H1 (cell line): ENCODE measurements at regions not wholly inside any gene's neighbourhood (a gene's known extent, or its start where the extent isn't known, plus 50 kb on each side); places are given as distances from the start of the nearest gene placed in this dataset.

Experiments
- CTCF ChIA-PET: fragments of 300-600 bp; sonication (Branson Sonifier 250); formaldehyde crosslinking; loops from one replicate; lab custom pipeline; 2021; ENCODE audit not compliant: partially characterized antibody; lab: Charles Lee
- POLR2A ChIA-PET: fragments of 300-600 bp; sonication (Branson Sonifier 250); formaldehyde crosslinking; loops from one replicate; lab custom pipeline; 2021; ENCODE audit warnings: inconsistent platforms; ENCODE audit not compliant: partially characterized antibody; lab: Charles Lee
- DNase-seq, 2 experiments: peaks; one replicate each; pipeline versions ENCODE4 v3.0.0 to v3.0.0-alpha.2; 2010 to 2022; ENCODE audit warnings: low spot score in 2 of 2, low read depth in 1 of 2, mixed read lengths in 1 of 2
- FAIRE-seq: peaks from 2 replicates; lab custom pipeline; 2011; peaks lifted over from hg19 to GRCh38; lab: Jason Lieb, UNC
- H2AFZ ChIP-seq: 2 replicates; pipeline ENCODE4 v1.8.1; 2012; ENCODE audit warnings: low read length, inconsistent platforms
- H2AK5ac ChIP-seq: 2 replicates; pipeline ENCODE4 v1.6.1; 2013; ENCODE audit warnings: low read depth, low read length
- H2BK120ac ChIP-seq: replicated peaks from 2 replicates; pipeline ENCODE3; 2013; ENCODE audit warnings: low read depth, low read length, inconsistent platforms
- H2BK12ac ChIP-seq: 2 replicates; pipeline ENCODE4 v1.6.1; 2013; ENCODE audit warnings: low read depth, low read length
- H2BK15ac ChIP-seq: 2 replicates; pipeline ENCODE4 v1.6.1; 2013; ENCODE audit warnings: low read length
- H2BK20ac ChIP-seq: 2 replicates; pipeline ENCODE4 v1.6.1; 2013; ENCODE audit warnings: low read length
- H2BK5ac ChIP-seq: 2 replicates; pipeline ENCODE4 v1.6.1; 2013; ENCODE audit warnings: low read depth, low read length
- H3K14ac ChIP-seq: 2 replicates; pipeline ENCODE4 v1.6.1; 2013; ENCODE audit warnings: inconsistent platforms; ENCODE audit not compliant: insufficient read length
- H3K18ac ChIP-seq: 2 replicates; pipeline ENCODE4 v1.6.1; 2013; ENCODE audit warnings: low read length; ENCODE audit errors: extremely low read depth
- H3K23ac ChIP-seq: 2 replicates; pipeline ENCODE4 v1.6.1; 2013; ENCODE audit warnings: inconsistent platforms; ENCODE audit not compliant: insufficient read length
- H3K23me2 ChIP-seq: 2 replicates; pipeline ENCODE4 v1.6.1; 2013; ENCODE audit warnings: low read depth, low read length
- H3K27ac ChIP-seq: 2 replicates; pipeline ENCODE4 v1.6.1; 2011; ENCODE audit warnings: low read depth, low read length, inconsistent platforms
- H3K27me3 ChIP-seq, 4 experiments: replicated peaks in 1 of 4; 1 replicate in 1 of 4; 2 replicates in 3 of 4; pipeline versions ENCODE4 v1.6.1 to v1.8.1; 2011 to 2013; ENCODE audit warnings: low read length in 3 of 4, mild to moderate bottlenecking in 3 of 4, inconsistent platforms in 2 of 4, mixed read lengths in 2 of 4, moderate library complexity in 1 of 4; ENCODE audit not compliant: control insufficient read depth in 3 of 4, insufficient read depth in 3 of 4; ENCODE audit errors: extremely low read depth in 1 of 4
- H3K36me3 ChIP-seq, 4 experiments: 2 replicates each; pipeline versions ENCODE4 v1.6.1 to v1.8.1; 2011 to 2013; ENCODE audit warnings: mild to moderate bottlenecking in 4 of 4, low read length in 3 of 4, moderate library complexity in 2 of 4, control low read depth in 1 of 4, inconsistent platforms in 1 of 4; ENCODE audit not compliant: insufficient read depth in 4 of 4, control insufficient read depth in 2 of 4
- H3K4ac ChIP-seq: replicated peaks from 2 replicates; pipeline ENCODE3; 2013; ENCODE audit warnings: low read length, low read depth, mixed read lengths, inconsistent platforms; ENCODE audit not compliant: insufficient read length
- H3K4me1 ChIP-seq, 4 experiments: replicated peaks in 1 of 4; 1 replicate in 1 of 4; 2 replicates in 3 of 4; pipeline versions ENCODE4 v1.6.1 to v1.8.1; 2011 to 2013; ENCODE audit warnings: low read length in 3 of 4, inconsistent platforms in 2 of 4, mixed read lengths in 1 of 4; ENCODE audit not compliant: insufficient read depth in 4 of 4, control insufficient read depth in 3 of 4
- H3K4me2 ChIP-seq, 2 experiments: 2 replicates each; pipeline versions ENCODE4 v1.6.1 to v1.8.1; 2011 to 2013; ENCODE audit warnings: low read depth in 2 of 2, low read length in 2 of 2, control low read depth in 1 of 2, inconsistent platforms in 1 of 2, mild to moderate bottlenecking in 1 of 2; ENCODE audit not compliant: insufficient read depth in 1 of 2
- H3K4me3 ChIP-seq, 4 experiments: fragments of 200-600, 300-600 bp in 1 of 4; sonication (generic), shearing (Covaris generic), sonication (Bioruptor Twin) in 1 of 4; 2 replicates each; pipeline versions ENCODE4 v1.5.1 to v1.8.1; 2011 to 2016; ENCODE audit warnings: low read length in 4 of 4, low read depth in 3 of 4, control low read depth in 2 of 4, inconsistent platforms in 2 of 4, mild to moderate bottlenecking in 2 of 4, mixed read lengths in 1 of 4, moderate library complexity in 1 of 4; ENCODE audit not compliant: insufficient read depth in 2 of 4; ENCODE audit errors: extremely low read depth in 1 of 4
- H3K56ac ChIP-seq: replicated peaks from 2 replicates; pipeline ENCODE3; 2013; ENCODE audit warnings: low read depth, mild to moderate bottlenecking, mixed read lengths, low read length, inconsistent platforms; ENCODE audit not compliant: insufficient read length
- H3K79me1 ChIP-seq: 2 replicates; pipeline ENCODE4 v1.6.1; 2013; ENCODE audit warnings: low read depth, low read length, control low read depth
- H3K79me2 ChIP-seq, 2 experiments: 2 replicates each; pipeline versions ENCODE4 v1.6.1 to v1.8.1; 2012 to 2013; ENCODE audit warnings: low read length in 2 of 2, mild to moderate bottlenecking in 2 of 2, inconsistent platforms in 1 of 2; ENCODE audit not compliant: insufficient read depth in 2 of 2, control insufficient read depth in 1 of 2
- H3K9ac ChIP-seq, 4 experiments: replicated peaks in 1 of 4; 1 replicate in 1 of 4; 2 replicates in 3 of 4; pipeline versions ENCODE4 v1.6.1 to v1.8.1; 2011 to 2013; ENCODE audit warnings: low read depth in 3 of 4, low read length in 3 of 4, control low read depth in 2 of 4, mild to moderate bottlenecking in 2 of 4, moderate library complexity in 2 of 4, inconsistent platforms in 1 of 4; ENCODE audit errors: extremely low read depth in 1 of 4
- H3K9me3 ChIP-seq, 2 experiments: 2 replicates each; pipeline versions ENCODE4 v1.6.1 to v1.8.1; 2012 to 2013; ENCODE audit warnings: mild to moderate bottlenecking in 2 of 2, moderate library complexity in 2 of 2, control low read depth in 1 of 2, inconsistent platforms in 1 of 2, low read depth in 1 of 2, low read length in 1 of 2, mixed read lengths in 1 of 2; ENCODE audit not compliant: insufficient read depth in 2 of 2
- H4K20me1 ChIP-seq, 2 experiments: replicated peaks in 1 of 2; 2 replicates each; pipeline versions ENCODE3 to v1.8.1; 2011 to 2013; ENCODE audit warnings: inconsistent platforms in 2 of 2, low read length in 2 of 2, mild to moderate bottlenecking in 1 of 2; ENCODE audit not compliant: insufficient read depth in 2 of 2, control insufficient read depth in 1 of 2
- H4K5ac ChIP-seq: 2 replicates; pipeline ENCODE4 v1.6.1; 2013; ENCODE audit warnings: low read length, low read depth, mixed read lengths, inconsistent platforms; ENCODE audit not compliant: insufficient read length
- H4K8ac ChIP-seq: 2 replicates; pipeline ENCODE4 v1.8.0; 2013; ENCODE audit warnings: mild to moderate bottlenecking, moderate library complexity, low read length, inconsistent platforms; ENCODE audit not compliant: insufficient read depth; ENCODE audit errors: extremely low read depth
- H4K91ac ChIP-seq: replicated peaks from 2 replicates; pipeline ENCODE3; 2013; ENCODE audit warnings: low read length, mixed read lengths, inconsistent platforms; ENCODE audit not compliant: insufficient read length
- BACH1 ChIP-seq: IDR thresholded peaks from 2 replicates; pipeline ENCODE4 v1.6.1; 2012; ENCODE audit warnings: low read length, improper control_type of control experiment
- POLR2AphosphoS5 ChIP-seq: IDR thresholded peaks from 2 replicates; pipeline ENCODE4 v1.6.1; 2011; ENCODE audit warnings: low read depth, low read length
- WGBS, 2 experiments: shearing (Covaris generic) in 1 of 2; methylation state at CpG; one replicate each; pipeline versions ENCODE4 v1.1.6 to v1.1.7; 2013 to 2015; ENCODE audit warnings: low lambda C conversion rate in 2 of 2, mixed read lengths in 2 of 2, inconsistent platforms in 1 of 2, low coverage in 1 of 2, missing lambda C conversion rate in 1 of 2; ENCODE audit not compliant: insufficient replicate concordance in 2 of 2, insufficient coverage in 1 of 2, insufficient read length in 1 of 2; ENCODE audit errors: extremely low coverage in 1 of 2, missing lambda C conversion rate in 1 of 2; 5-methylcytosine and 5-hydroxymethylcytosine counted together

GRCh38 chr5:119991625-119992024 is 362.3 kb downstream of the FAM170A start:
- H3K36me3 ChIP-seq, result no peaks in the 10 kb centered on the region
- no peak overlapping the region for H2BK120ac ChIP-seq
- H2AK5ac ChIP-seq, result no peak overlapping the region
- H4K5ac ChIP-seq, result no peak overlapping the region
- H2BK12ac ChIP-seq, result no peak overlapping the region
- no peak overlapping the region for H3K14ac ChIP-seq
- peaks cover 3 to 5% of the 10 kb centered on the region in 2 experiments; a peak in 3 of 4 replicates for H3K9me3 ChIP-seq
- no peak overlapping the region for H3K27ac ChIP-seq
- ChIA-PET POLR2A (no interaction called here), CTCF (interaction anchor here (1.2 kb wide), 1 partner anchor 48 kb away, joined by 3 read pairs; no protein-coding TSS in a partner anchor)
- TF ChIP-seq BACH1, result no peak
- TF ChIP-seq POLR2AphosphoS5, result no peak
- DNase-seq, result no peak
- H3K9ac ChIP-seq, result no peak overlapping the region
- no peak overlapping the region for H2BK15ac ChIP-seq
- no peaks in the 10 kb centered on the region for H3K4me1 ChIP-seq
- H4K20me1 ChIP-seq, result no peaks in the 10 kb centered on the region
- peak overlapping the region; percentile 51; the same call in 1 of the 2 replicates for H4K8ac ChIP-seq
- 88% methylated on average over 3 of the region's 3 CpGs; no CpG with 5 or more reads in 1 of the 2 experiments for WGBS, 2 experiments
- no peak overlapping the region for H2BK20ac ChIP-seq
- H3K4ac ChIP-seq, result no peak overlapping the region
- no peak overlapping the region for H3K4me2 ChIP-seq
- no peak for FAIRE-seq
- H3K79me2 ChIP-seq, result no peaks in the 10 kb centered on the region
- no peaks in the 10 kb centered on the region for H3K23me2 ChIP-seq
- no peak overlapping the region for H3K56ac ChIP-seq
- no peak overlapping the region for H3K18ac ChIP-seq
- H3K23ac ChIP-seq, result no peak overlapping the region
- no peaks in the 10 kb centered on the region for H3K79me1 ChIP-seq
- H3K27me3 ChIP-seq, result no peaks in the 10 kb centered on the region
- H4K91ac ChIP-seq, result no peak overlapping the region
- no peak overlapping the region for H2AFZ ChIP-seq
- H2BK5ac ChIP-seq, result no peak overlapping the region
- H3K4me3 ChIP-seq, result no peak overlapping the region
